ENCODE measurements at regions not wholly inside any gene's neighbourhood (a gene's known extent, or its start where the extent isn't known, plus 50 kb on each side); places are given as distances from the start of the nearest gene placed in this dataset.

DNA sequence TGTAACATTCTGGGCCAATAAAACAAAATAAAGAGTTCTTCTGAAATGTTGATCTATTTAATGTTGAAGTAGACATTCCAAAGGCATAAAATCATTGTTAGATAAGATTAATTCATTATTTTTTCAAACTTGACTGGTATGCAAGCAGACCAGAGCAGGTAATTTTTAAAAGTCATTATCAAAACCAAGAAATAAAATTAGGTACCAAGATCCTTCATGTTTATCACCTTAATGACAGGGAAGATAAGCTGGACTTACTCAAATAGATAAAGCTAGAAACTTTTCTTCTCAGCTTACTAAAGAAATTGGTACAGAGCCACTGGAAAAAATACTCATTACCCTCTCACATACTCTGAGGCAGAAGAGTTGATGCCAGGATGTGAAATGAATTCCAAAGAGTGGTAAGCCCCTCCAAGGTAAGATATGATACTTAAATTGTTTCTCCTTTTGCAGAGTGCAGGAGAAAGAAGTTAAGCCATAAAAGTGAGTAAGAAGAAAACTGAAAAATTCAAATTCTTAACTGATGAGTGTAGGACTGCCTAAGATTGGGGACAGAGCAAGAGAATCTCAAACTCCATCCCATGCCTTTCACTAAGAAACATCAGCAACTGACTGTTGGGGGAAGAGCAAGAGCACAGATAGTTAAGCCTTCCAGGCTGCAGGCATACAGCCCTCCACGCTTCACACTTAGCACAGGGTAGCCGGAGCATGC is 111.9 kb downstream of the SLC41A2 start:
- no peak overlapping the region for H3K4me3 Mint-ChIP-seq
- DNase-seq (no peak), ATAC-seq (replicated peaks) (no peak)
- no peaks in the 10 kb centered on the region for H3K4me1 Mint-ChIP-seq (ENCODE audit: low read depth in 2 of 2)
- no peak overlapping the region for H3K27ac Mint-ChIP-seq
- no peaks in the 10 kb centered on the region for H3K36me3 Mint-ChIP-seq (ENCODE audit: insufficient read depth)
- peaks cover 7 to 14% of the 10 kb centered on the region in 2 donors for H3K27me3 Mint-ChIP-seq
- H3K9me3 Mint-ChIP-seq = no peaks in the 10 kb centered on the region

DNA sequence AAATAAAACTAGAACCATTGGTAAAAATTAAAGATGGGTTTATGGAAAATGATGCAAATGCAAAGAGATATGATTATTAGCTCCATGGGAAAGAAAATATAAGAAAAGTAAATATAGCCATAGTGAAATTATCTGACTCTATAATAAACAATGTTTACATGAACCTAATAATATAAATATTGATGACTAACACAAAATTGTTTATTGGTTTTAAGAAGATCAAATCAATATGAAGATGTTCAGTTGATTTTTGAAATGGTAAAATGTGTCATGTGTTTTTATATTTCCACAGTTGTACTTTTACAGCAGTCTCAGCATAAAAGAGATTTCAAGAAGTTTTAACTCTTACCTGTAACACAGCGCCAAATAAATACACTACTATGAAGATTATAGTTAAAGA is 114.0 kb downstream of the SLC41A2 start:
- Mint-ChIP-seq H3K9me3 (no peaks in the 10 kb centered on the region), H3K4me1 (ENCODE audit: low read depth in 2 of 2) (no peaks in the 10 kb centered on the region), H3K36me3 (ENCODE audit: insufficient read depth) (no peaks in the 10 kb centered on the region), H3K27ac (no peak overlapping the region), H3K27me3 (peaks cover 7 to 14% of the 10 kb centered on the region in 2 donors), H3K4me3 (no peak overlapping the region)
- DNase-seq = no peak
- no peak for ATAC-seq (replicated peaks)

DNA sequence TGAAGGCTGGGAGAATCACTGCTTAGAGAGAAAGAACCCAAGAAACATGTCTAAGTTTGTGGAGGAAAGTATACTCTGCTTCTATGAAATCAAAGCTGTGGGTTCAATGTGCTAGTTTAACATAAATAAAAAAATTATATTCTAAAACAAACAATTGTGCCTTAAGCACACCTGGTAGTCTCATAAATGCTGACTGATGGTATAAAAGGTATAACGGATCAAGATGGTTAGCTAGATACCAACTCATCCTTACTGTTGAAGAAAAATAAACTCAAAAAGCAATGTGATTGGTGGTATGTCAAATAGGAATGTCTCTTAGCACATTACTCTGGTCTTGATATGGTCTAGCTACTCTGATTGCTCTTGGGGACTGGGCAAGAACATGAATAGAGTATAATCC is 117.8 kb downstream of the SLC41A2 start:
- H3K27ac Mint-ChIP-seq = no peak overlapping the region
- H3K4me3 Mint-ChIP-seq = no peak overlapping the region
- no peak for DNase-seq
- no peaks in the 10 kb centered on the region for H3K9me3 Mint-ChIP-seq
- no peaks in the 10 kb centered on the region for H3K36me3 Mint-ChIP-seq (ENCODE audit: insufficient read depth)
- H3K4me1 Mint-ChIP-seq (ENCODE audit: low read depth in 2 of 2) = no peaks in the 10 kb centered on the region
- ATAC-seq (replicated peaks) = no peak
- H3K27me3 Mint-ChIP-seq = peaks cover under 1% of the 10 kb centered on the region in 2 donors

DNA sequence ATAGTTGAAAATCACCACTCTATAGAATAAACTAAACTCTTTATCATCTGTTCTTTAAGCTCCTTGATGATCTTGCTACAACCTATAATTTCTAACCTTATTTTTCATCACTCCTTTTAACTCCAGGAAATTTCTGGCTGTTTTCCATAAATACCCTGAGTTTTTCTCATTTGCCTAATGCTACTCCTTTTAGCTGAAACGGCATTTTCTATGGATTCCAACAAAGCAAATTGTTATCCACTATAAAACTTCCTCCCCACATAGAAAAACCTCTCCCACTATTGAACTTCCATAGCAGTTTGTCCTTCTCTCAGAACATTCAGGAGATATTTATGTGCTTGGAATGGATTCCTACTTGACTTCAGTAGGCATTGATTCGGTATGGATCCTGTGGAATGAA is 122.8 kb downstream of the SLC41A2 start:
- no peaks in the 10 kb centered on the region for H3K36me3 Mint-ChIP-seq (ENCODE audit: insufficient read depth)
- H3K4me1 Mint-ChIP-seq (ENCODE audit: low read depth in 2 of 2) = no peaks in the 10 kb centered on the region
- no peaks in the 10 kb centered on the region for H3K9me3 Mint-ChIP-seq
- H3K27me3 Mint-ChIP-seq = no peaks in the 10 kb centered on the region
- DNase-seq (no peak), ATAC-seq (replicated peaks) (no peak)
- H3K4me3 Mint-ChIP-seq = no peak overlapping the region
- peak overlapping the region in 1 of 2 donors; percentile 44 for H3K27ac Mint-ChIP-seq

DNA sequence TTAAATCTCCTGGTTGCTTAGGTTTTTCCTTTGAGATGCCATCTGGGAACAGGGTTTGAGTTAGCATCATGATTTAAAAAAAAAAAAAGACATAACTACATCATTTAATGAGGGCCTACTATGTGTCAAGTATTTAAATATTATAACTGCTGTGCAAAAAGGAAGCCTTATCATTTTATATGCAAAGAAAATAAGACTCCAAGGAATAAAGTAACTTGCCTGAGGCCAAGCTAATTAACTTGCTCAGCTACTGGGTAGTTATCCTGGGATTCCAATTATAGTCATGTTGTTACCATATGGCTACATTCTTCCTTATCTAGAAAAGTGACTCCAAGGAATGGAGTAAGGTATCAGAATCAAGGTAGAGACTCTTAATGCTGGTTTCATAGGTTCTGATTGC is 123.5 kb downstream of the SLC41A2 start:
- Mint-ChIP-seq H3K27me3 (no peaks in the 10 kb centered on the region), H3K9me3 (no peaks in the 10 kb centered on the region), H3K4me3 (no peak overlapping the region), H3K27ac (no peak overlapping the region), H3K36me3 (ENCODE audit: insufficient read depth) (no peaks in the 10 kb centered on the region), H3K4me1 (ENCODE audit: low read depth in 2 of 2) (no peaks in the 10 kb centered on the region)
- ATAC-seq (replicated peaks) (no peak), DNase-seq (no peak)

DNA sequence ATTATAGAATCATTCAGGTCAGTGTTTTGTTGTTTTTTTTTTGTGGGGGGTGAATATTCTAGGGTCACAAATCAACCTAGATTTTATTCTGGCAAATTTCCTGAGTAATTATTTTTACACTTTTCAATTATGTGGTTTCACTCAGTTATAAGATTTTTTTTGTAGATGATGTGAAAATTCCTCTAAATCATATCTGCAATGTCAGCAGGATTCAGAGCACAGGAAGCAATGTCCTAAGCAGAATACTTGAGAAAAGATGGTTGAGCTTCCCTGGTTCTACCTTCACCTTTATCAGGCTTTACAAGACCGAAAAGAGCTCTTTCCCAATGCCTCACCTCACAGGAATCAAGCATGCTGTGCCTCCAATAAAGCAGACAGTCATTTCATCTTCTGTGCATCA is 124.3 kb downstream of the SLC41A2 start:
- no peaks in the 10 kb centered on the region for H3K36me3 Mint-ChIP-seq (ENCODE audit: insufficient read depth)
- H3K27me3 Mint-ChIP-seq = no peaks in the 10 kb centered on the region
- H3K9me3 Mint-ChIP-seq = no peaks in the 10 kb centered on the region
- H3K27ac Mint-ChIP-seq = no peak overlapping the region
- H3K4me1 Mint-ChIP-seq (ENCODE audit: low read depth in 2 of 2) = no peaks in the 10 kb centered on the region
- H3K4me3 Mint-ChIP-seq = no peak overlapping the region
- ATAC-seq (replicated peaks) = no peak
- no peak for DNase-seq

DNA sequence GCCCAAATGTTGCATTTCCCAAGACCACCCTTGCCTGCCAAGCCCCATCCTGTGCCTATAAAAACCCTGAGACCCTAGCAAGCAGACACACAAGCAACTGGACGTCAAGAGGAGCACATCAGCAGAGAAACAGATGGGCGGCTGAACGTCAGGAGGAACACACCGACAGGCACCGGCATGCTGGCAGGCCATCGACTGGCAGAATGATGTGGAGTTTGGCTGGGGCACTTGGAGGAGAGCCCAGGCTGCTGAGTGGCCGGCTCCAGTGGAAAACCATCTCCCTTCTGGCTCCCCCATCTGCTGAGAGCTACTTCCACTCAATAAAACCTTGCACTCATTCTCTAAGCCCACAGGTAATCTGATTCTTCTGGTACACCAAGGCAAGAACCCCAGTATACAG is 130.1 kb downstream of the SLC41A2 start:
- Mint-ChIP-seq H3K27ac (no peak overlapping the region), H3K27me3 (no peaks in the 10 kb centered on the region), H3K36me3 (ENCODE audit: insufficient read depth) (no peaks in the 10 kb centered on the region), H3K4me1 (ENCODE audit: low read depth in 2 of 2) (peaks cover 0 to under 1% of the 10 kb centered on the region in 2 donors), H3K9me3 (peaks cover 0 to 10% of the 10 kb centered on the region in 2 donors), H3K4me3 (no peak overlapping the region)
- DNase-seq (no peak), ATAC-seq (replicated peaks) (no peak)

DNA sequence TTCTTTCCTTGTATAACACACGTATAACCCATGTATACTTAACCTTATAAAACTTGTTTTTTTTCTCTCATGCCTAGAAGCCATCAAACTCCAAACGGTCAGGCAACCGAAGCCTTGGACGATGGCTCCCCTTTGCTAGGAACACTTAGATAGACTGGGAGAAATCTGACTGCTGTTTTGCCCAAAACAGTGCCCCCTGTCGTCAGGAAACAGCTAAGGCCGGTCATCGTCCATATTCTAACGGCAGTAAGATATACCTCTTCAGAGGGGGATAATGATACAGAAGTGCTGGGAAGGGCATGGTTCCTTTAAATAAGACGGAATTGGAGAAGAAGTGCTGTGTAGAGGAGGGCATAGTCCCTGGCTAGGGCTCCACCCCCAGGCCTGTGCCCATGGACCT is 130.5 kb downstream of the SLC41A2 start:
- peaks cover 0 to 5% of the 10 kb centered on the region in 2 donors for H3K4me1 Mint-ChIP-seq (ENCODE audit: low read depth in 2 of 2)
- no peaks in the 10 kb centered on the region for H3K36me3 Mint-ChIP-seq (ENCODE audit: insufficient read depth)
- ATAC-seq (replicated peaks) = no peak
- DNase-seq = peak in 1 of 3 experiments; percentile 4
- H3K27ac Mint-ChIP-seq = no peak overlapping the region
- H3K27me3 Mint-ChIP-seq = no peaks in the 10 kb centered on the region
- H3K9me3 Mint-ChIP-seq = peaks cover 0 to 10% of the 10 kb centered on the region in 2 donors
- no peak overlapping the region for H3K4me3 Mint-ChIP-seq

DNA sequence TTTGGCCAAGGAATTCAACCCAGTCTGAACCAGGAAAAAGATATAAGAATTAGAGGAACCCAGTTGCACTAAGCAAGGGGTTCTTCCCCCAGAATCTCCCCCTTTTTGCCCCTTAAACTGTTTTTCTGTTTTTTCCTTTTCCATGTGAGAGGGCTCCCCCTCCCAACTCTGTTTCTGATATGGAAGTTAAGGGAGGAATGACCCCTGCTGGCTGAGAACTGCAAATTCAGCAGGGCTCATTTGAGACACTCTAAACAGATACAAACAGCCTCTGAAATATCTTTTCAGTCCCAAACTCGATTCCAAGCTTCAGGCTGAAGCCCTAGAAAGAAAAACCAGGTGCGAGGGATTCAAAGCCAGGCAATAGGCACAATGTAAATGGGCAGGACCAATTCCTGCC is 132.7 kb downstream of the SLC41A2 start:
- Mint-ChIP-seq H3K4me3 (no peak overlapping the region), H3K27me3 (no peaks in the 10 kb centered on the region), H3K36me3 (ENCODE audit: insufficient read depth) (no peaks in the 10 kb centered on the region), H3K4me1 (ENCODE audit: low read depth in 2 of 2) (peaks cover 0 to 6% of the 10 kb centered on the region in 2 donors), H3K27ac (no peak overlapping the region), H3K9me3 (peaks cover 0 to 10% of the 10 kb centered on the region in 2 donors)
- ATAC-seq (replicated peaks) (no peak), DNase-seq (no peak)

DNA sequence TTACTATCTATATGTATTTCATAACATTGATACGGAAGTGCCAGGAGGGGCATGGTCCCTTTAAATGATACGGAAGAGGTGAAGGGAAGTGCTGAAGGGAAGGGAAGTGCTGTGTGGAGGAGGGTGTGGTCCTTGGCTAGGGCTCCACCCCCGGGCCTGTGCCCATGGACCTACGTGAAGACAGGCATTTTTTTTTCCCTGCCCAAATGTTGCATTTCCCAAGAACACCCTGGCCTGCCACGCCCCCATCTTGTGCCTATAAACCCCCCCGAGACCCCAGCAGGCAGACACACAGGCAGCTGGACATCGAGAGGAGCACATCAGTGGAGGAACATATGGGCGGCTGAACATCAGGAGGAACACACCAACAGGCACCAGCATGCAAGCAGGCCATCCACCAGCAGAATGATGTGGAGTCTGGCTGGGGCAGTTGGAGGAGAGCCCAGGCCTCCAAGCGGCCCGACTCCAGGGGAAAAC is 134.1 kb downstream of the SLC41A2 start:
- H3K27me3 Mint-ChIP-seq = no peaks in the 10 kb centered on the region
- no peaks in the 10 kb centered on the region for H3K36me3 Mint-ChIP-seq (ENCODE audit: insufficient read depth)
- no peak overlapping the region for H3K27ac Mint-ChIP-seq
- H3K4me1 Mint-ChIP-seq (ENCODE audit: low read depth in 2 of 2) = peaks cover 0 to 6% of the 10 kb centered on the region in 2 donors
- no peak overlapping the region for H3K4me3 Mint-ChIP-seq
- no peak for DNase-seq
- H3K9me3 Mint-ChIP-seq = peaks cover 0 to 10% of the 10 kb centered on the region in 2 donors
- ATAC-seq (replicated peaks) = no peak

DNA sequence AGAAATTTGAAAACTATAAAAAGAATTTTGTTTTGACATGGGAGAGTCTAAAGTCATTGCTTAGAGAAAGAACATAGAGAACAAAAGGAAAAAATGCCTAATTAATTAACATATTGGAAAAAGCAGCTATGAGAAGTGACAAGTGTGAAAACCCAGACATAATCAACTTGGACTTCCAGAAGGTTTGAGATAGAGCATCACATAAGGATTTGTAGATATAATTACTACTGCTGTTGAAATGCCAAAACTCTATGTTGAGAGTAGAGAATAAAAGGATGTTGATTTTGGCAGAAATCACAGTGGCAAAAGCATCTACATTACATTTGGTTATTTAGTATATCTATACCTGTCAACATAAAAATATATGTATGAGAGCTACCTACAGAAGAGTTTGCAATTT is 135.1 kb downstream of the SLC41A2 start:
- no peak for DNase-seq
- Mint-ChIP-seq H3K27me3 (no peaks in the 10 kb centered on the region), H3K36me3 (ENCODE audit: insufficient read depth) (no peaks in the 10 kb centered on the region), H3K4me1 (ENCODE audit: low read depth in 2 of 2) (peaks cover 0 to 6% of the 10 kb centered on the region in 2 donors), H3K27ac (peak overlapping the region; percentile 16 to 47), H3K9me3 (peaks cover 0 to 10% of the 10 kb centered on the region in 2 donors), H3K4me3 (no peak overlapping the region)
- ATAC-seq (replicated peaks) = no peak

DNA sequence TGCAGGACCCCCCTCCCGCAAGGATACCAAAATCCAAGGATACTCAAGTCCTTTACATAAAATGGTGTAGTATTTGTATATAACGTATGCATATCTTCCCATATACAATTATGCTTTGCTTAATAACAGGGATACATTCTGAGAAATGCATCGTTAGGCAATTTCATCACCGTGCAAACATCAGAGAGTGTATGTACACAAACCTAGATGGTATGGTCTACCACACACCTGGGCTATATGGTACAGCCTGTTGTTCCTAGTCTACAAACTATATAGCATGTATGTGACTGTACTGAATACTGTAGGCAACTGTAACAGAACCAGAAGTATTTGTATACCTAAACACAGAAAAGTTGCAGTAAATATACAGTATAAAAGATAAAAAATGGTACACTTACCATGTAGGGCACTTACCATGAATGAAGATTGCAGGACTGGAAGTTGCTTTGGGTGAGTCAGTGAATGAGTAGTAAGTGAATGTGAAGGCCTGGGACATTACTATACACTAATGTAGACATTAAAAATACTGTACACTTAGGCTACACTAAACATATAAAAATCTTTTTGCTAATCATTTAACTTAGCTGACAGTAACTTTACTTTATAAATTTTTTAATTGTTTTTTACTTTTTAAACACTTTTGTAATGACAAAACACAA is 141.1 kb downstream of the SLC41A2 start:
- no peaks in the 10 kb centered on the region for H3K9me3 Mint-ChIP-seq
- DNase-seq = no peak

DNA sequence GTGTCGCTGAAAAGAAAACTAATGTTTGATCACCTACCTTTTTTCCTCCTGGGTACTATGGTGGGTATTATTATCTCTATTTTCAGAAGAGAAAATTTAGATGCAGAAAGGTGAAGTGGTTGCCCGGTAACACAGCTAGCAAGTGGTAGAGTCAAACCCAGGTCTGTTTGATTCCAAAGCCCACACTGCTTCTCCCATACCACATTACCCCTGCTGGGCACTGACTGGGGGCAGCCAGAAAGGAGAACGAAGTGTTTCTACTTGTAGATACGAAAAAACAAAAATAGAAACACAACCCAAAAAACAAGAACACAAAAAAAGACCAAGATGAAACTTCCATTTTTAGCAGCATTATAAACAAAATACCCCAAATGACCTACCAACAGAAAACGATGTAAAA is 142.2 kb downstream of the SLC41A2 start:
- H3K4me3 Mint-ChIP-seq = no peak overlapping the region
- H3K9me3 Mint-ChIP-seq = no peaks in the 10 kb centered on the region
- H3K27me3 Mint-ChIP-seq = no peaks in the 10 kb centered on the region
- no peak overlapping the region for H3K27ac Mint-ChIP-seq
- ATAC-seq (replicated peaks) (no peak), DNase-seq (no peak)
- no peaks in the 10 kb centered on the region for H3K4me1 Mint-ChIP-seq (ENCODE audit: low read depth in 2 of 2)
- H3K36me3 Mint-ChIP-seq (ENCODE audit: insufficient read depth) = no peaks in the 10 kb centered on the region

More for the DNA sequence above, 141.1 kb downstream of the SLC41A2 start:
- H3K4me3 Mint-ChIP-seq = no peak overlapping the region
- H3K27ac Mint-ChIP-seq = no peak overlapping the region
- no peak for ATAC-seq (replicated peaks)
- H3K36me3 Mint-ChIP-seq (ENCODE audit: insufficient read depth) = no peaks in the 10 kb centered on the region
- no peaks in the 10 kb centered on the region for H3K4me1 Mint-ChIP-seq (ENCODE audit: low read depth in 2 of 2)
- H3K27me3 Mint-ChIP-seq = no peaks in the 10 kb centered on the region

DNA sequence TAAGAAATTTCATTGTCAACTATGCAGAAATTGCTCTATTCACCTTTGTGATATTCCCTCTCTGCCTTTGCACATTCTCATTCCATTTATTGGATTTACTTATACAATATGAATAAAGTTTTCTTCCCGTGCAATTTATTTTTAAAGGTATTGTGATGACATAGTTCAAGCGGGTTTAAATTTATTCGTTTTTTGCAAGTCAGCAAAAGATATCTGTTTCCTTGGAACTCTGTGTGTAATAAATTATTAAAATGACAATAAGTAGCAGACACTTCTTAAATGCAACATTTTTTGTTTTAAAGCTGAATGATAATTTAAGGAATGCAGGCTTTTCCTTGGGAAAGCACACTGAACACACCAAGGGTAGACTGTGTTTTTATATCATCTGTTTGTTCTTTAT is 143.1 kb downstream of the SLC41A2 start:
- DNase-seq (no peak), ATAC-seq (replicated peaks) (no peak)
- H3K27ac Mint-ChIP-seq = no peak overlapping the region
- H3K27me3 Mint-ChIP-seq = no peaks in the 10 kb centered on the region
- no peak overlapping the region for H3K4me3 Mint-ChIP-seq
- H3K9me3 Mint-ChIP-seq = no peaks in the 10 kb centered on the region
- no peaks in the 10 kb centered on the region for H3K4me1 Mint-ChIP-seq (ENCODE audit: low read depth in 2 of 2)
- H3K36me3 Mint-ChIP-seq (ENCODE audit: insufficient read depth) = no peaks in the 10 kb centered on the region
